ENCODE measurements at regions not wholly inside any gene's neighbourhood (a gene's known extent, or its start where the extent isn't known, plus 50 kb on each side); places are given as distances from the start of the nearest gene placed in this dataset.
"Not testable (repeated sequence)": the region's sequence is repeated elsewhere in the genome, so short reads cannot be mapped to it uniquely, and the experiment has no call there.

DNA sequence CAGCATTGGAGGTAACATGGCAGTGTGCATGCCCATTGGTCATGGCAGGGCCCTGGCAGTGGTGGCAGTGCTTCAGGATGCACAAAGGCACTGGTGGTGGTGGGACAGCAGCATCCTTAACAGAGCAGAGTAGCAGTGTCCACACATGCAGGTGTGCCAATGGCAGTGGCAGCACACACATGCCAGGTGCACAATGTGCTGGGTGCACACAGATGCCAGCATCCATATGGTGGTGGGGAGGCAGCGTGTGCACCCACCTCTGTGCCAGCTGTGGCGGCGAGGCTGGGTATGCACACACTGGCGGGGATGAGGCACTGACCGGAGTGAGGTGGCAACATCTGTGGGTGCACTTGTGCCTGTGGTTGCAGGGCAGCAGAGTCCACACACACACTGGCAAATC is 150.6 kb downstream of the SI start:
- DNase-seq = no peak

DNA sequence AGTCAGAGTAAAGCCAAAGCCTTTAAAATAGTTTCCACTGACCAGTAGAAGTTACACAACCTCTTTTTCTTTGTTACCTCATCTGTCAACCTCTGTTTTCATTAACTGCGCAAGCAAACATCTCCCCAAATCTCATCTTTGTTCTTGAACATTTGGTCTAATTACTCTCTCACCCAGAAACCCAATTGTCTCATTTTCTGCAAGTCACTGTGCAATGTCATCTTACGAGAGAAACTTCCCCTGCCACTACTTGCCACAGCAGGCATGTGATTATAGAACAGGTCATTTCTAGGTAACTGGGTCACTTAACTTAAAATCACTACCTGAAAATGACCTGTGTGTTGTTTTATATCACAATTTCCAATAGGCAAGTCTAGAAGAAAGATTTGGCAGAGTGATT is 159.4 kb downstream of the SI start:
- no peak for DNase-seq

DNA sequence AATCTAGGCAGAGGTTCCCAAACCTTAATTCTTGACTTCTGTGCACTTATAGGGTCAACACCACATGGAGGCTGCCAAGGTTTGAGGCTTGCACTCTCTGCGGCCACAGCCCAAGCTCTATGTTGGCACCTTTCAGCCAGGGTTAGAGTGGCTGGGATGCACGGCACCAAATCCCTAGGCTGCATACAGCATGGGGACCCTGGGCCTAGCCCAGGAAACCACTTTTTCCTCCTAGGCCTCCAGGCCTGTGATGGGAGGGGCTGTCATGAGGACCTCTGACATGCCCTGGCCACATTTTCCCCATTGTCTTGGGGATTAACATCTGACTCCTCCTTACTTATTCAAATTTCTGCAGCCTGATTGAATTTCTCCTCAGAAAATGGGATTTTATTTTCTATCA is 165.4 kb downstream of the SI start:
- no peak for DNase-seq

DNA sequence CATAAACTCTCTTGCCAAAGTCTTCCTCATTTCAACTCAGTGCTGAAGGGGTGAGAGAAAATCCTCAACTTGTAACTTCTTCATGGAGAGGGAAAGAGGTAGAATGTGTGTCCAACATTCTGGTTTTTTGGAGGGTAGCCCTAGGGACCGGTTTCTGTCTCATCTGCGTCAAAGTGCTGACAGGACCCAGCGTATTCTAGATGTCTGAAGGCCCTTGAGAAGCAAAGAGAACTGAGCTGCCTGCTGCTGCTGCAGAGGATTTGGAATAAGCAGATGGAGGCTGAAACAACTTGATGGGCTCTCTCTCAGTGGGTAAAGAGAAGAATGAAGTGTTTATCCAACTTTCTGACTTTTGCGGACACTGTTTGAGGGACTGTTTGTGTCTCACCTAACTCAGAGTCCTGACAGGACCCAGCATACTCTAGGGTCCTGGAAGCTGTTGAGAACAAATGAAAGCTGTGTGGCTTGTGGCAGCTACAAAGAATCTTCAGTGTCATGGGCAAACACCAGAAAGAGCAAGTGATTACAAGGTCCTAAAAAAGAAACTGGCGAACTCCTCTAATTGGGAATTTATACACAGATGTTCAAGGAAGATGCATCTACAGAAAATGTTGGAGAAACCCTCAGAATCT is 174.4 kb downstream of the SI start:
- no peak for DNase-seq

DNA sequence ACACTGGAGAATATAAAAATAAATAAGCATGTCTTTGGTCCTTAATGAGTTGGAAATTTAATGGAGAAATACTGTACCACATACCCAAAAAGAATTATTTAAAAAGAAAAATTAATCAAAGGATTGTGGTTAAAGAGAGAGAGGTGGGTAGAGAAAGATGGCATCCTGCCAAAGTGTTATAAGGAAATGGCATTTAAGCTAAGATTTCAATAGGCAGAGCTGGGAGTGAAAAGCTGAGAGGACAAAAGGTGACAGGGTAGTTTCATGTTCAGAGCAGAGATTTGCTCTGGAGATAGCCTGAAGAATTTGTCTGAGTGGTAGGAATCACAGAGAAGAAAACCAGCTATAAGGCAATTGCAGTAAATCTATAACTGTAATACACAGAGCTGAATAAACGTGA is 181.0 kb downstream of the SI start:
- no peak for DNase-seq

DNA sequence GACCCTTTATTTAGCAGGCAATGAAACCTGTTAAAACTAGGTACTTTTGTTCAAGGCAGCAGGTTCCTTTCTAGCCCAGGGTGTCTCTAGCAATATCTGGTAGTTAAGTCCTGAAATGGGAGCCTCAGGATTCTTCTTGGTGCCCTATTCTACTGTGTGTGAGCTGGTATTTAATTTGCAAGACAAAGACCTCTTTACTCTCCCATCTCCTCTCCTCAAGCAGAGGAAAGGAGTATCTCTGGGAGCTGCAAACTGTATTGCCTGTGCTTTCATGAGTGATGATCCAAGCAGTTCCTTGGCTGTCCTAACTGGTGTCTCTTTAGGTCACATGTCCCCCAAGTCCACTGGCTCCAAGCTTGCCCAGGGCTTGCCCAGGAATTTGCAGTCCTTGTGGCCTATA is 188.2 kb downstream of the SI start:
- DNase-seq = no peak

DNA sequence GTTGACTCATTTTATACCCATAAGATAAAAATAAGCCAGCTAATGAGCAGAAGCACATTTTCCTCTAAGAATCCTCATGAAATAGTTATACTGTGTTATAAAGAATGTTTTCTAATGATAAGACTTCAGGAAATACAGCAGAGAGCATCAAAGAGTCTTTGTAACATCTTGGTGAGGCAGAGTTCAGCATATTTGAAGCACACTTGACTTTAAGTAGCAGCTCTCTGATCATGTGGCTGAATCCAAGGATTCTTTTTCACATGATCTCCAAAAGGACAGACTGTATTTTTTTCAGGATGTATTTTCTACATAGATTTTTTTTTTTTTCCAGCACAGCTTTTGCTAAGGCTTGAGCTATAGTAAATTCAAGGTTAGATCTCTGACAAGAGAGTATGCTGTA is 195.1 kb downstream of the SI start:
- no peak for DNase-seq

DNA sequence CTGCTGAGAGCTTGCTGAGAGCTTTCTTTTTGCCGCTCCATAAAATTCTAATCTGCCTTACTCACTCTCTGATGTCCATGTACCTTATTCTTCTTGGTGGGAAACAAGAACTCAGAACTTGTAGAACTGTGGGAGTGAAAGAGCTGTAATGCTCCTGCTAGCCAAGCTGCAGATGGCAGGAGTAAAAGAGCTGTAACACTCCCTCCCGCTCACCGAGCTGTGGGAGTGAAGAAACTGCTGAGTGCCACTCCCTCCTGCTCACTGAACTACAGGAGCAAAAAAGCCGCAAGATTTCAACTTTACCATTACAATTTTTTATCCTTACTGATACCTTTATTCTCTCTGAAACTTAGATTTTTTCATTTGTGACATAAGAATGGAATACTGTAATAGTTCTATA is 199.1 kb downstream of the SI start:
- DNase-seq = no peak

DNA sequence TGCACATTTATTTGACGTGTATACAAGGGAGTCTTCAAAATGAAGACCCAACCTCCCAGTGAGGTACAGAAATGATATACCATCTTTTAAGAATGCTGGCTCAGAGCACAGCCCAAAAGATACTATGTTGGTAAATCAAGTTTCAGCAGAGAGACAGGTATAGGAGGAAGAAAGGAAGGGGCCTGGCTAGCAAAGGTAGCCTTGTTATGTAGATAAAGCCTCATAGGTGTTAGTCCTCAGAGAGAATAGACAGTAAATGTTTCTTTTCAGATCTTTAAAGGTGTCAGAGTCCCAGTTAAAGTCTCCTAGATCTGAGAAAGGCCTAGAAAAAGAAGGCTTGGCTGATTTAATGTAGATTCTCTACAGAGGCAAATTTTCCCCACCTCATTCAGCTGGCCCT is 213.8 kb downstream of the SI start:
- no peak for DNase-seq

DNA sequence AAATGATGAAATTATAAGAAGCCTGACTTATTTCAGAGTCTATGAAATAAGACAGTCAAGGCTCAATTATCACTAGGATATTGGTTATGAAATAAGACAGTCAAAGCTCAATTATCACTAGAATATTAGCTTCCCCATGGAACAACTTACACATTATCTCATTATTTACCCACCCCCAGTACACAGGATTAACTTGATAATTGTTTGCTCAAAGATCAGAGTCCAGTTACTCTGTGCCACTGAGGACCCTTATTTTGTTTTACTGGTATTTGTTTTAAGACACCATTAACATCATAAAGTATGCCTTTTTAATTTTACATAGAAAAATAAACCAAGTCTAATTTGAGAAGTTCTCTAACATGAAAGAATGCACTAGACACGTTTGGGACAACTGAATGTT is 225.4 kb downstream of the SI start:
- no peak for DNase-seq

DNA sequence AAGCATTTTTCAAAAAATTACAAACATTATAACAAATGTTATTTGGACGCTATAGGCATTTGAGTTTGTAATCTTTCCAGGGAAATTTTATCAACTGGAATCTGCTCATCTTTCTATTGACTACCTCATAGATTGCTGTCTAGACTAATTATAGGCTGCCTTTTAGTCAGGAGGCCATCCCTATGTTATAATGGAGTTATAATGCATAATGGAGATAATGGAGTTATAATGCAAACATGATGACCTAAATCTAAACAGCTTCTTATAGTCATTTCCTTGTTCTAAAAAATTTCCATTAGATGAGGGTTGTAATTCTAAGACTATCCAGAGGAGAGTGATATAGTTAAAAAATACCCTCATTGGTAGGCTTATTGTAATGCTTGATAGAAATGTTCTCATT is 226.4 kb downstream of the SI start:
- no peak for DNase-seq

DNA sequence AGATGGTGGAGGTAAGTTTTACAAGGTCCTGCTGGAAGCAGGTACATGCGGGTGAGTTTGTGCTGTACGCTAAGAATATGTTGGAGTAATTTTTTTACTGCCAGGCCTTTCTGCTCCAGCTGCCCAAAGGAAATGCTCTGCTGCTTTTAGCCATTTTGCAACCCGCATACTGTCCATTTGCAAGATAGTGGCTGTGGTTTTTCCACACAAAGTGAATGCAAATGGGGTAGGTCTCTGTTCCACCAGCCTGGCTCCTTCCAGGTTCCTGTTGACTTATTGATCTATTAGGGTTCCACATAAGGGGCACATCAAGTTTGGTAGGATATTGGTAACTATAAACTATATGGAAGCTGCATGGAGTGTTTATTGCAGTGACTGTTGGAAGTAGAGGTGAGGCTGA is 227.1 kb downstream of the SI start:
- DNase-seq = no peak

DNA sequence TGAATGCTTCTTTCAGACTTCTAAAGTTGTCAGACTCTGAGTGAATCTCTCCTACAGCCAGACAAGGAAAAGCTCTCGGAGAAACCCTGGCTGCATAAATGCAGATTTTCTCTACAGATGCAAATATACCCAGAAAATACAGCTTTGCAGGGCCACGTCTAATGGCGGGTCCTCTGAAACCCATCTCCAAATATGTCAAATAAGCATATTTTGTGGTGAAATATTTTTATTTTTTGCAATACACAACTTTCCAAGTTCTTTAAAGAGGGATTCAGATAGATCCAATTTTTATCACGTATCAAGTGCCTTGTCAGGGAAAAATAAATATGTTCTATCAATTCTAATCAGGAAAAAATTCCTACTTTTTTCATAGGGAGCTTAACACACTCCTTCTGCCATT is 229.4 kb downstream of the SI start:
- DNase-seq = no peak

DNA sequence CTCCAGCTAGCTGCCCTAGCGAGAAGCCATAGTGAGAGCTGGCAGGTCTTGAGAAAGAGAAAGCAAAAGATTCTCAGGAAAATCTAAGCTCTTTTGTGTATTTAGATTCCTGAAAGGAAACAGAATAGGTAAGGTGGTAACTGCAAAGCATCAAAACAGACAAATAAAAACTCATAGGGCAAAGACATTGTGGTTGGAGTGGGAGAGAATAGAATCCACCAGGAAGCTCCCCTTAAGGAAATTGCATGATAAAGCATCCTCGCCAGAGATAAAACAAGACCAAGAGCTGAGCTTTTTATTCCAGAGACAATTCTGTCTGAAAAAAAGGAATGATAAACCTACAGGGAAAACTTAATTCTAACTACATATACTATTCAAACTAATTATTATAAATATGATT is 232.6 kb downstream of the SI start:
- no peak for DNase-seq

DNA sequence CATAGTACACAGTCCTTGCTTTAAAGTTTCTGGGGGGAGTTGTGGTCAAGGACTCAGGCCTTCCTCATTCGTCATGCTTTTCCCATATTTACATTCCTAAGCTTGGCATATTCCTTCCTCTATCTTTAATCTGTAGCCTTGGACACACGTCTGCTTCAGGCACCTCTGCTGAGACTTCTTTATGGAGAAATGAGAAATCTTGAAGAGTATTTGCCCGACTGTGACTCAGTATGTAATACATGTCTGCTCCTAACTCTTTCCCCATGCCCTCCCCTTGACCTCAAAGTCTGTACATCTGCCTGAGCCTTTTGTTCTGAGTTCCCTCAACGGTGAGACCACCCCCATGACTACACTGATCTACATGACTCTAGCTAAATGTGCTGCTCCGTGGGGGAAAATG is 246.1 kb downstream of the SI start:
- no peak for DNase-seq

DNA sequence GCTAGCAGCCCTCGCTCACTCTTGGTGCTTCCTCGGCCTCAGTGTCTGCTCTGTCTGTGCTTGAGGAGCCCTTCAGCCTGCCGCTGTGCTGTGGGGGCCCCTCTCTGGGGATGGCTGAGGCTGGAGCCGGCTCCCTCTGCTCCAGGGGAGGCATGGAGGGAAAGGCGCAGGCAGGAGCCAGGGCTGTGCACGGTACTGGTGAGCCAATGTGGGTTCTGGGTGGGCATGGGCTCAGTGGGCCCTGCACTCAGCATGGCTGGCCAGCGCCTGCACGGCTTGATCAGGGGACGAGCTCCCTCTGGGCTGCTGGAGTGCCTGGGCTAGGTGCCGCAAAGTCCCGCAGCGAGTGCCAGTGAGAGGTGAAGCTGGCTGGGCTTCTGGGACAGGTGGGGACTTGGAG is 260.0 kb downstream of the SI start:
- no peak for DNase-seq

DNA sequence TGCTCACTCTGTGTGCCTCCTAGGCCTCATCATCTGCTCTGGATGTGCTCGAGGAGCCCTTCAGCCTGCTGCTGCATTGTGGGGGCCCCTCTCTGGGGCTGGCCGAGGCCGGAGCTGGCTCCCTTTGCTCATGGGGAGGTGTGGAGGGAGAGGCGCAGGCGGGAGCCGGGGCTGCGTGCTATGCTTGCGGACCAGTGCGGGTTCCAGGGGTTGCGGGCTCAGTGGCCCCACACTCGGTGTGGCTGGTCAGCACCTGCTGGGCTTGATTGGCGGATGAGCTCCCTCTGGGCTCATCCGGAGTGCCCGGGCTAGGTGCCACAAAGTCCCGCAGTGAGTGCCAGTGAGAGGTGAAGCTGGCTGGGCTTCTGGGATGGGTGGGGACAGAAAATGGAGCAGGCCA is 264.2 kb downstream of the SI start:
- DNase-seq = no peak

DNA sequence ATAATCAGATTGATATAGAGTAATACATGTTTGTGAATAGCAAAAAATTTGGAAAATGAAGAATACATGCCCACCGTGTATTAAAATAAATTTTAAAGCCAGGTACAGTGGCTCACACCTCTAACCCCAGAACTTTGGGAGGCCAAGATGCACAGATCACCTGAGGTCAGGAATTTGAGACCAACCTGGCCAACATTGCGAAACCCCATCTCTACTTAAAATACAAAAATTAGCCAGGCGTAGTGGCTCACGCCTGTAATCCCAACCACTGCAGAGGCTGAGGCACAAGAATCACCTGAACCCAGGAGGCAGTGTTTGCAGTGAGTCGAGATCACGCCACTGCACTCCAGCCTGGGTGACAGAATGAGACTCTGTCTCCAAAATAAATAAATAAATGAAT is 266.3 kb downstream of the SI start:
- no peak for DNase-seq

DNA sequence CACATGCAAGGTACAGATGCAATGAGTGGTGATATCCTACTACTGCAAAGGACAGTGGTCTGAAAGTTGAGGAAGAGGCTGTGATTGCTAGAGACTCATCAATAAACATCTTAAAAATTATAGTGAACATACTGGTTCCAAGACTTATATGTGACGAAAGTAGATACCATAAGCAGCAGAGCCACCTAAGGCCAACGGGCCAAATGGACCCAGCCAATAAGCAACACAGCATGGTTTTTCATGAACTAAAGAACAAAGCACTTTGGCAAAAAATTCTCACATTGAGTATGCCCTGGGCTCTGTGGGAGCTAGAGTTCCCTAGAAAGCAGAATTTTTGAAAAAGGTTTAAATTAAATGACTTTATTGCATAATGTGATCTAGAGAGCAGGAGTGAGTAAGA is 272.1 kb downstream of the SI start:
- DNase-seq = no peak

DNA sequence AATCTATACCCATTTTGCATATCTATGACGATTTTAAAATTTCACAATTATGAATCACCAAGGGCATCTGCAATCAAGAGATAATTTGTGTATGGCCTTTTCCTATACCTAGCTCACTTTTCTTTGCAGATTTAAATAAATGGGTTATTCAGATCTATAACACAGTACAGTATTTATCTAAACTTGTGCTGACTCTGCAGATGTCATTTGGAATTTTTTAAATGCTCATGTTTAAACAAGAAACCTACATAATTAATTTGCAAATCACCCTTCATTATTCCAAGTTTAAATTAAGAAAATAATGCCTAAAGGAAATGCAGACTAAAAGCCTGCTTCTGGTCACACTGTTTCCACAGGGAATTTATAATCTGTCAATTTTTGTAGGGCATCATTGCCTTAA is 284.2 kb downstream of the SI start:
- no peak for DNase-seq

DNA sequence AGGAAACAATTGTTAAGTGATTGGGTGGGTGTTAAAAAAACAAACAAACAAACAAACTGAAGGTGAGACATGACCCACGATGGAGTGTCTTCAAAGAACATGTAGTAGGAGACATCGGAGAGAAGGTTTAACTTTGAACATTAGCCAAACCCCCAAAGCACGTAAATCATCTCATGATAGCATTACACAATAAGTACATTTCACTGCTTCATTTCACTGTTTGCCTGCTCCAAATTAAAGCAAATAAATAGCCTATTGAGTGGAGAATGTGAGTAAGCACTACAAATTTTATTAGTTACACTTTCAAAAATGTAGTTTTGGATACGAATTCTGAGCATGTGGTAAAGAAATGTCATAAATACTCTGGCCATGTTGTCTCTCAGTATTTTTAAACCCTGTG is 287.0 kb downstream of the SI start:
- no peak for DNase-seq

DNA sequence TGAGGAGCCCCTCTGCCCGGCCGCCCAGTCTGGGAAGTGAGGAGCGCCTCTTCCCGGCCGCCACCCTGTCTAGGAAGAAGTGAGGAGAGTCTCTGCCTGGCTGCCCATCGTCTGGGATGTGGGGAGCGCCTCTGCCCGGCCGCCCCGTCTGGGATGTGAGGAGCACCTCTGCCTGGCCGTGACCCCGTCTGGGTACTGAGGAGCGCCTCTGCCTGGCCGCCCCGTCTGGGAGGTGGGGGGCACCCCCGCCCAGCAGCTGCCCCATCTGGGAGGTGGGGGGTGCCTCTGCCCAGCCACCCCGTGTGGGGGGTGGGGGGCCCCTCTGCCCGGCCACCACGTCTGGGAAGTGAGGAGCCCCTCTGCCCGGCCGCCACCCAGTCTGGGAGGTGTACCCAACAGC is 293.9 kb downstream of the SI start:
- not testable (repeated sequence) for DNase-seq

DNA sequence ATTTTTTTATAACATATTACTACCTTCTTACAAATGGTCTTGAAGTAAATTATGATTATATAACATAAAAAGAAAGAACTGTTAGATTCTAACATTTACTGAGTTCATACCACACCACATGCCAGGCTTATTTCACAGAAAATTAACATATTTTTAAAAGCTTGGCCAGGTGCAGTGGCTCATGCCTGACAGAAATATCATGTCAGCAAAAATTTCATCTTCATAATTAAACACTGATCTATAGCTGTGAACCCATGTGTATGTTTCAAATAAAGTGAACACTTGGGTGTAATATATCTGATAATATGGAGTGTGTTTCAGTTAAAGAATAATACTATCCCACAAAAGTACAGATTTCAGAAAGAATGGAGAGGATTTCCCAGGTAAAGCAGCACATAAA is 296.5 kb downstream of the SI start:
- no peak for DNase-seq

DNA sequence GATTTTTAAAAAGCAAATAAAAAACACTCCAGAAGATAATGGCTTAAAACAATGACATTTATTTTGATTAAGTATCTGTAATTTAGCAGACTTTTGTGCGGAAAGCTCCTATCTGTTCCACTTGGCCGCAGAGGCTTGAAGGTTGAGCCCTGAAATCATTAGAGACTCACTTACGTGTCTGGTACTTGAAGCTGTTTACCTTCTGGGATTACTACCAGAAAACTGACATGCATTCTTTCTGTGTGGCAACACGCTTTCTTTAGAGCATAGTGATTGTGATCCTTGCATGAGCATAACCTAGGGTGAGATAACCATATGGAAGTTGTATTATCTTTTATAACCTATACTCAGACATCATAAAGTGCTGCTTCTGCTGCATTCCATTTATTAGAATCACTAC is 298.5 kb downstream of the SI start:
- DNase-seq = no peak

DNA sequence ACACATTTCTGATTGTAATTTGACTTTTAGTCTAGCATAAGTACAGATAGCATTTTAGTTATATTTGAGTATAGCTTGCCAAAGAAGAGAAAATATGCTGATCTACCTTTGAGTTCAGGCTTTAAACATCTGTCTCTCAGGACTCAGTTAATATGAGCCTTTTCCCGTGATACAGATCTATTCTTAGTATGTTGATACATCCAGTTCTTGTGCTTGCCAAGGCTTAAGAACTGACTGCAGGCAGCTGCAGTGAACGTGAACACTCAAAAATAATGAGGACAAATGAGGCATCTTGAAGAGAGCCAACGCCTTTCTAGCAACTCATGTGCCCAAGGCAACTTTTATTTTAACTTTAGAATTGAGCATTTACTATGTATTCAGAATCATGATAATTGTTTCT is 325.5 kb downstream of the SI start:
- DNase-seq = no peak

DNA sequence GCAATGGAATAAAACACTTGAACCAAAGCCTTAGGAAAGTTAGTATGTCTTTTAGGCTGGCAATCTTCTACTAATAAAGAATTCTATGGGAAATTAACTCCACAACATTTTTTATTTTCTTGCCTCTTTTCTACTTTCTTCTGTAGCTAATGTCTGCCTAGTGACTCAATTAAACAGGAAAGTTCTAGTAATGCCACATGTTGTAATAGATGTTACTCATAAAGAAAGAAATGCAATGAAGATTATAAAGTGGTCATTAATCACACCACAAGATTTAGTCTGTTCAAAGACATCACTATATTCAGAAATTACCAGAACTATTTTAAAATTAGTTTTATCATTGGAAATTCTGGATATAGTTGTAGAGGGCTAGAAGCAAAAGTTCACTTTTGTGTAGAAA is 329.7 kb downstream of the SI start:
- DNase-seq = no peak

Data from right hindlimb (tissue), 1 donor.